Colon (tissue), 2 donors: ENCODE measurements at regions not wholly inside any gene's neighbourhood (a gene's known extent, or its start where the extent isn't known, plus 50 kb on each side); places are given as distances from the start of the nearest gene placed in this dataset.
"Not testable (repeated sequence)": the region's sequence is repeated elsewhere in the genome, so short reads cannot be mapped to it uniquely, and the experiment has no call there.

Experiments used
- FAIRE-seq: peaks from 2 replicates; lab custom pipeline; 2012; peaks lifted over from hg19 to GRCh38; lab: Jason Lieb, UNC
- donor health status: control.
- donor health status: control.

DNA sequence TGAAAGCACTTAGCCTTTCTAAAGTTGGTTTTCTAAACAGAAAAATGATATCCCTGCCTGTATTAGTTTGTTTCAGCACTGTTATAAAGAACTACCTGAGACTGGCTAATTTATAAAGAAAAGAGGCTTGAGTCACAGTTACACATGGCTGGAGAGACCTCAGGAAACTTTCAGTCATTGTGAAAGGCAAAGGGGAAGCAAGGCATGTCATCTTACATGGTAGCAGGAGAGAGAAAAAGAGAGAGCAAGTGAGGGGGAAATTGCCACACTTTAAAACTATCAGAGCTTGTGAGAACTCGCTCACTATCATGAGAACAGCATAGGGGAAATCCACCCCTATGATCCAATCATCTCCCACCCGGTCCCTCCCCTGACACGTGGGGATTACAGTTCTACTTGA, 64.9 kb downstream of the FAM170A start:
- no peak for FAIRE-seq

DNA sequence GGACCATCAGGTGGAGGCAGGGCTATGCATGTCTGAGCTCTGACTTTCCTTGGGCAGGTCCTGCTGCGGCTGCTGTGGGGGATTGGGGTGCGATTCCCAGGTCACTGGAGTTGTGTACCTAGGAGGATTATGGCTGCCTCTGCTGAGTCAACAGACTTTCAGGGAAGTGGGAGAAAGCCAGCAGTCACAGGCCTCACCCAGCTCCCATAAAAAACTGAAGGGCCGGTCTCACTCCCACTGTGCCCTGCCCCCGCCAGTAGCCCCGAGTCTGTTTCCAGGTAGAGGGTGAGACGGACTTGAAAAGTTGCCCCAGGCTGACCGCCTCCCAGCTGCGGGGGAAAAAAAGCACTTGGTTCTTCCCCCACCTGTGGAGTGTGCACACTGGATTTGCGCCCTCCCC, 76.7 kb downstream of the FAM170A start:
- no peak for FAIRE-seq

DNA sequence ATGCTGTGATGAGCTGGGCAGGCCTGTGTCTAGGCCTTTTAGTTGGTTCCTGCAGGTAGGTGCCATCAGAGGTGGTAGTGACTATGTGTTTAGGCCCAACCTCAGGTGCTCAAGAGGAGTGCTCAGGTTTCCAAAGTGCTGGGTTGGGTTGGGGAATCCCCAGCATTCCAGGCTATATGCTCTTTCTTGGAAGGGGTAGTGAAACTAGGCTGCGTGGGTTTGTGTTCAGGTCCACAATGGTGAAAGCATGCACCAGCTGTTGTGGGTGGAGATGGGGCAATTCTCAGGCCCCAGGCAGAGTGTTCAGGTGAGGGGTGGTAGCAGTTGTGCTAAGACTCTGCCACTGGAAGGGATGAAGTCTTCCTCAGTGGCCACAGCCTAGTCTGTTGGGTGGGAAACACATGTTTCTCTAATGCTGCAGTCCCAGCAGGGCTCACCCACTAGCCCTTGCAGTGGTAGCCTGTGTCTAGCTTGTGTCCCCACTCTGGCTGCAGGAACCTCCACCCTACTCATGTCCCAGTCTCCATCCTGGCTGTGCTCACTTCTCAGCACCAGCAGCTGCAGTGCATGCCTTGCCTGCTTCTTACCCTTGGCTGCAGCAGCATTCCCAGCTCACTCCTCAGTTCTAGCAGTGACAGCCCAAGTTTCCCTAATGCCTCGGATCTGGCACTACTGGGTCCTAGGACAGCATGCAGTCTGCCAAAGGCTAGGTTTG, 78.9 kb downstream of the FAM170A start:
- no peak for FAIRE-seq

DNA sequence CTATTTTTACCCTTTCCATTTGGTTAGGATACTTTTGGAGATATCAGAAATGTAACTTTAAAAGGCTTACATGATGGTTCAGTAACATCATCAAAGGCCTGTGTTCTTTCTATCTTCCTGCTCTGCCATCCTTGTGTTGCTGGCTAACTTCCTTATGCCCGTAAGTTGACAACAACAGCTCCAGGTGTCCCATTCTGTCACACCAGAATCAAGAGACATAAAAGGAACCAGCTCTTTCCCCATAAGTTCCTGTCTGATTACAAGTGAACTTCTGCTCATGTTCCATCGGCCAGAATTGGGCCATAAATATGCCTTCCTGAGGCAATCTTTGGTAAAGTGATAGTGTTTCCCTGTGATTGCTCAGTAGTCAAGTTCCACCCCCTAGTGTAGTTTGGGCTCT, 92.4 kb downstream of the FAM170A start:
- FAIRE-seq = no peak

DNA sequence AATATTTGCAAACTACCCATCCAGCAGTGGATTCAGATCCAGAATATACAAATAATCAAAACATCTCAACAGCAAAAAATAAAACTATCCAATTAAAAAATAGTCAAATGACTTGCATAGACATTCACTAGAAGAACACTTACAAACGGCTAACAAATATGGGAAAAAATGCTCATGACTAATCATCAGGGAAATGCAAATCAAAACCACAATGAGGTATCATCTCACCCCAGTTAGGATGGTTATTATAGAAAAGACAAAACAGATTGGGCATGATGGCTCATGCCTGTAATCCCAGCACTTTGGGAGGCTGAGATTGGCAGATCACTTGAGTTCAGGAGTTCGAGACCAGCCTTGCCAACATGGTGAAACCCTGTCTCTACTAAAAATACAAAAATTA, 95.9 kb downstream of the FAM170A start:
- not testable (repeated sequence) for FAIRE-seq

DNA sequence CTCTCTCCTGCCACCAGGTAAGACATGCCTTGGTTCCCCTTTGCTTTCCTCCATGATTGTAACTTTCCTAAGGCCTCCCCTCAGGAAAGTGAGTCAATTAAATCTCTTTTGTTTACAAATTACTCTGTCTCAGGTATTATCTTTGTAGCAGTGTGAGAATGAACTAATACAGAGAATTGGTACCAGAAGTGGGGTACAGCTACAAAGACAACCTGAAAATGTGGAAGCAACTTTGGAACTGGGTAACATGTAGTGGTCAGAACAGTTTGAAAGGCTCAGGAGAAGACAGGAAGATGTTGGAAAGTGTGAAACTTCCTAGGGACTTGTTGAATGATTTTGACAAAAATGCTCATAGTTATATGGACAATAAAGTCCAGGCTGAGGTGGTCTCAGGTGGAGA, 97.2 kb downstream of the FAM170A start:
- no peak for FAIRE-seq

DNA sequence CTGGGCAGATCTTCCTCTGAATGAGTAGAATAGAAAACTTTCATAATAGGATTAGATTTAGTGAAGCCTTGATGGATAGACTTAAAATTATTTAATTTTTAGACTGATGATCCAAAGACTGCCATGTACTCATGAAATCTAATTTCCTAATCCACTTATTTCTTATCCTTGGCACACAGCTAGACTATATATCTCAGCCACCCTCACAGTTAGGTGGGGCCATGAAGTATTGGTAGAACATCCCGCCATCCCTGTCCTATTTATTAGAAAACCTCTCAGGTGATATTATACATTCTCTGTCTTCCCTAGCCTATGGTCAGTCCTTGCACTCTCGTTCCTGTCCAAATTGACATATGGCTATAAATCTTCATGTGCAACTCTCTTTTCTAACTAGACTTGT, 110.9 kb downstream of the FAM170A start:
- FAIRE-seq = no peak

DNA sequence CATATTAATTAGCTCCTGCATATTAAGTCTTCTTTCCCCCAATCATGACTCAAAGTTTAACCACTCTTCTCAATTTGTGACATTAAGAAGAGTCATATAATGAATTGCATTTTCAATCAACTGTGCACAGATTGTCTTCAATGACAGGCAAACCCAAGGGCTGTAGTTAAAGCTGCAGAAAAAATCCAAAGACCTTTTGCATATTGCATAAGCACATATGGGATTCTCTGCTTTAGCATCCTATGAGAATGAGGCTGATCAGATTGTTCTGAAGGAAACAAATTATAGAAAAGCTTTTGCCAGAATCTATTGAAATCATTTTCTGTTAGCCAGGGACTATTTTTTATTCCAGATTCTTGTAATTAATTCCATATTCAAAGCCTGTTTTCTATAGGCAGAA, 112.3 kb downstream of the FAM170A start:
- no peak for FAIRE-seq

DNA sequence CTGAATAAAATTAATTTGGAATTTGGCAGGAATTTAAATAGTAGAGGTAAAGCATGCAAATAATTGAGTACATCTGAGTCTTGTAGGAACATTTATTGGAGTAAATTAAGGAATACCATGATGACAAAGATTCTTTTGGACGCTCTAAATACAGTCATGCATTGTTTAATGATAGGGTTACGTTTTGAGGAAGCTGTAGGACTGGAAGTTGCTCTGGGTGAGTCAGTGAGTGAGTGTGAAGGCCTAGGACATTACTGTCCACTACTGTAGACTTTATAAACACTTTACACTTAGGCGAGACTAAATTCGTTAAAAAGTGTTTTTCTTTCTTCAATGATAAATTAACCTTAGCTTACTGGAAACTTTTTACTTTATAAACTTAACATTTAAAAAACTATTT, 113.0 kb downstream of the FAM170A start:
- FAIRE-seq = no peak

DNA sequence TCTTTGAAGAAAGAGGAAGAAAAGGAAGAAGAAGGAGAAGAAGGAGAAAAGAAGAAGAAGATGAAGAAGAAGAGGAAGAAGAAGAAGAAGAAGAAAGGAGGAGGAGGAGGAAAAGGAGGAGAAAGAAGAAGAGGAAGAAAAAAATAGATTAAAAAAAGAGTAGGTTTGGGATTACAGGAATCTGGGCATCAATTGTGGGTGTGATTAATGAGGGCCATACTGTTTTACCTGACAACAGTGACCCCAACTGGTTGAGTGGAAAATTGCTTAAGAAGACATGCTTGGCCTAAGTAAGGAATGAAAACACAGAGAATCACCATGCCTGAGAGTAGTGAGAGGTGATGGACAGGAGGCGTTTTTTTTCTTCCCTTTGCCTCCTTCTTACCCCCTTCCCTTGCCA, 114.6 kb downstream of the FAM170A start:
- FAIRE-seq = no peak

DNA sequence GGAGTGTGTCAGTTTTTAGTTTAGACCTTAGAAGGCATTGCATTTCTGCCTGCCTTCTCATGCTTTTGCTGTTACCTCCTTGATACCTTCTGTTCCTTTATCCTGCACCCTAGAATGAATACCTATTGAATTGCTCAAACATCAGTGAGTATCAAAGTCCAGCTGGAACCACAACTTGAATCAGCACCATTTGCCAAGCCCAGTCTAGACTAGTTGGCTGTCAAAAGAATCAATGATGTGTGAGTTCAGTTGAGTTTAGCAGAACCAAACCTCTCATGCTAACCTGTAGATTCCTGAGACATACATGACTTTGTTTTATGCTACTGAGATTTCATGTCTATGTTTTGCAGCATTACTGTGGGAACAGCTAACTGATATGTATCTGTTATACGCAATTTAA, 116.6 kb downstream of the FAM170A start:
- no peak for FAIRE-seq

DNA sequence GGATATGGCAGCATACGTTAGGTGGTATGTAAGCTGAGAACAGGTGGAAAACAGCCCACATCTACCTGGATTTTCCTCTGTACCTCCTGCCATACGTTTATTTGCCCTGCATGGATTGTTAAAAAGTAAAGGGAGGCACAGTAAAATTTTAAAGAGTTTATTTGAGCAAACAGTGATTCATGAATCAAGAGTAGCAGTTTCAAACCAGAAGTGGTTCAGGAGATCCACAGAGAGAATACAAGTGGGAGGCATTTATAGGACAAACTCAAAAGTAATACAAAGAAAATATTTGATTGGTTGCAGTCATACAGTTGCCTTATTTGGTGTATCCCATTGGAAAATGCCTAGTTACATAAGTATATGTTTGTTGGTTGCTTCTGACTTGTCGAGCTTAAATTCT, 117.6 kb downstream of the FAM170A start:
- no peak for FAIRE-seq

DNA sequence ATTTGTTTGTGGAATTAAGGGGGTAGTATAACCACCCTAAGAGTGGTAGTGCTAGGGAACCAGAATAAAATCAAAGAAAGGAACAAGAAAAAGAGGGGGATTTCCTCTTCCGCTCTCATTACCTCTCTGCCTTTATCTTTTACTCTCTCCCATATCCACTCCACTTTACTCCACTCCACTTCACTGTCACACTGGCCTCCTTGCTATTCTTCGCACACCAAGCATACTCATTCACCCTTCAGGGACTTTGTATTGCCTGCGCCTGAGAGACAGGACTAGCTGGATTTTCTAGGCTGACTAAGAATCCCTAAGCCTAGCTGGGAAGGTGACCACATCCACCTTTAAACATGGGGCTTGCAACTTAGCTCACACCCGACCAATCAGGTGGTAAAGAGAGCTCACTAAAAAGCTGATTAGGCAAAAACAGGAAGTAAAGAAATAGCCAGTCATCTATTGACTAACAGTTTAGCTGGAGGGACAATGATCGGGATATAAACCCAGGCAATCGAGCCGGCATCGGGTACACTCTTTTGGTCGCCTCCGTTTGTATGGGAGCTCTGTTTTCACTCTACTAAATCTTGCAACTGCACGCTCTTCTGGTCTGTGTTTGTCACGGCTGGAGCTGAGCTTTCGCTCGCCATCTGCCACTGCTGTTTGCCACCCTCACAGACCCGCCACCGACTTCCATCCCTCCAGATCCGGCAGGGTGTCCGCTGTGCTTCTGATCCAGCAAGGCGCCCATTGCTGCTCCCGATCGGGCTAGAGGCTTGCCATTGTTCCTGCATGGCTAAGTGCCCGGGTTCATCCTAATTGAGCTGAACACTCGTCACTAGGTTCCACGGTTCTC, 121.8 kb downstream of the FAM170A start:
- FAIRE-seq = no peak

DNA sequence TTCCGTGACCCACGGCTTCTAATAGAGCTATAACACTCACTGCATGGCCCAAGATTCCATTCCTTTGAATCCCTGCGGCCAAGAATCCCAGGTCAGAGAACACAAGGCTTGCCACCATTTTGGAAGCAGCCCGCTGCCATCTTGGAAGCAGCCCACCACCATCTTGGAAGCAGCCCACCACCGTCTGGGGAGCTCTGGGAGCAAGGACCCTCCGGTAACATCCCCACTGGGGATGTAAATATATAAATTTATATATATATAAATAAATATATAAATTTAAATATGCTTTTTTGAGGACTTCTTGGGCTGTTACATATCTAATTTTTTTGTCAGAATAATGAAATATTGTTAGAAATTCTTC, 122.4 kb downstream of the FAM170A start:
- FAIRE-seq = no peak

DNA sequence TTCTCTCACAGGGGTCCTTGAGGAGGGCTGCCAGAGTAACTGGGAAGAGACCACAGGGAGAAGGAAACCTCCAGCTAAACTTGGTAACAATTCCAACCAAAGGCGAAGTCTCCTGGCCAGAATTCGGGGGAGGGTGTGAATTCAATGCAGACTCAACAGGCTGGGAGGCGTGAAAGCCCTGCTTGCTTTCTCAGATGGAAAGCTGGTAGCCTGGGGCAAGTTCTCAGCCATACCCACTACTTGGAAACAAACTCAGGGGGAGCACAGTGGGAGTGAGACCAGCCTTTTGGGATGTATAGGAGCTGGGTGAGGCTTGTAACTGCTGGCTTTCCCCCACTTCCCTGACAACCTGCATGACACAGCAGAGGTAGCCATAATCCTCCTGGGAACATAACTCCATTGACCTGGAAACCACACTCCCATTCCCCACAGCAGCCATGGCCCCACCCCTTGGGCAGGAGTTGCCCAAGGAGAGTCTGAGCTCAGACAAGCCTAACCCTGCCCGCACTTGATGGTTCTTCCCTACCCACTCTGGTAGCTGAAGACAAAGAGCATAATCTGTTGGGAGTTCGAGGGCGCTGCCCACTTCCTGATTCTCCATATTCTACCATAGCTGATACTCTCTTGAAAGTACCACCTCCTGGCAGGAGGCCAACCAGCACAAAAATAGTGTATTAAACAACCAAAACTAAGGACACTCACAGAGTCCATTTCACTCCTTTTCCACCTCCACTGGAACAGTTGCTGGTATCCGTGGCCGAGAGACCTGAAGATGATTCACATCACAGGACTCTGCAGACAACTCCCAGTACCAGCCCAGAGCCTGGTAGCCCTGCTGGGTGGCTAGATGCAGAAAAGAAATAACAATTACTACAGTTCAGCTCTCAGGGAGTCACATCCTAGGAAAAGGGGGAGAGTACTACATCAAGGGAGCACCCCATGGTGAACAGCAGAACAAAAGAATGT, 123.8 kb downstream of the FAM170A start:
- no peak for FAIRE-seq

DNA sequence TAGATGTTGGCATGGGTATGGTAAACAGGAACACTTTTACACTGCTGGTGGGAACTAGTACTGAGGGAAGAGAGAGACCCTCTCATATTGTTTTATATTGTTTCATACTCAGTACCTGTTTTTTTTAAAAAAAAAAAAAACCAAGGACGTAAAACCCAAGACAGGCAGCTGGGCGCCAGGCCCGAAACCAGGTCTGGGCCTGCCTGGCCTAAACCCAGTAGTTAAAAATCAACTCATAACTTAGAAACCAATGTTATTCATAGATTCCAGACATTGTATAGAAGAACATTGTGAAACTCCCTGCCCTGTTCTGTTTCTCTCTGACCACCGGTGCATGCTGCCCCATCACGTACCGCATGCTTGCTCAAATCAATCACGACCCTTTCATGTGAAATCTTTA, 125.5 kb downstream of the FAM170A start:
- FAIRE-seq = not testable (repeated sequence)

DNA sequence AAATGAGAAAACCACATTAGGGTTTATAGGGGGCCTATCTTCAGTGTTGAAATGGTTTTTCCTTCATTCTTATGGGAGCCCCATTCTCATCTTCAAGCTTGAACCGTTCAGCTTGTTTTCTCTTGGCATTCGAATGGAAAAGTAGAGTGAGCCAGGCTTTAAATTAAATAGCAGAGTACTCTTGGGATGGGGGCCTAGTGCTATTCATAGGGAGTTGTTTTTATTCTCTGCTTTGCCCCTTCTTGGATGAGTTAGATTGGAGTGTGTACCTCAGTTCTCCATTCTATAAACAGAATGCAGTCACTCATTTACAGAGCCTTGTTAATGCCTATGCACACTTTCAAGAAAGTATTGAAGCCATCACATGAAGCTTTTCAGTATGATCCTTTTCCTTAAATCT, 127.9 kb downstream of the FAM170A start:
- no peak for FAIRE-seq

DNA sequence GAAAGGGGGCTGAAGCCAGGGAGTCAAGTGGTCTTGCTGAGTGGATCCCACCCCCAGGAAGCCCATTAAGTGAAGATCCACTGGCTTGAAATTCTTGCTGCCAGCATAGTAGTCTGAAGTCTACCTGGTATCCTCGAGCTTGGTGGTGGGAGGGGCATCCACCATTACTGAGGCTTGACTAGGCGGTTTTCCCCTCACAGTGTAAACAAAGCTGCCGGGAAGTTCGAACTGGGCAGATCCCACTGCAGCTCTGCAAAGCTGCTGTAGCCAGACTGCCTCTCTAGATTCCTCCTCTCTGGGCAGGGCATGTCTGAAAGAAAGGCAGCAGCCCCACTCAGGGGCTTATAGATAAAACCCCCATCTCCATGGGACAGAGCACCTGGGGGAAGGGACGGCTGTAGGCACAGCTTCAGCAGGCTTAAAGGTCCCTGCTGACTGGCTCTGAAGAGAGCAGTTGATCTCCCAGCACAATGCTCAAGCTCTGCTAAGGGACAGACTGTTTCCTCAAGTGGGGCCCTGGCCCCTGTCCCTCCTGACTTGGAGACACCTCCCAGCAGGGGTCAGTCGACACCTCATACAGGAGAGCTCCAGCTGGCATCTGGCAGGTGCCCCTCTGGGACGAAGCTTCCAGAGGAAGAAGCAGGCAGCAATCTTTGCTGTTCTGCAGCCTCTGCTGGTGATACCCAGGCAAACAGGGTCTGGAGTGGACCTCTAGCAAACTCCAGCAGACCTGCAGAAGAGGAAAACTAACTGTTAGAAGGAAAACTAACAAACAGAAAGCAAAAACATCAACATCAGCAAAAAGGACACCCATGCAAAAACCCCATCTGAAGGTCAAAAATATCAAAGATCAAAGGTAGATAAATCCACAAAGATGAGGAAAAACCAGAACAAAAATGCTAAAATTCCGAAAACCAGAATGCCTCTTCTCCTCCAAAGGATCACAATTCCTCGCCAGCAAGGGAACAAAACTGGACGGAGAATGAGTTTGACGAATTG, 140.6 kb downstream of the FAM170A start:
- not testable (repeated sequence) for FAIRE-seq

DNA sequence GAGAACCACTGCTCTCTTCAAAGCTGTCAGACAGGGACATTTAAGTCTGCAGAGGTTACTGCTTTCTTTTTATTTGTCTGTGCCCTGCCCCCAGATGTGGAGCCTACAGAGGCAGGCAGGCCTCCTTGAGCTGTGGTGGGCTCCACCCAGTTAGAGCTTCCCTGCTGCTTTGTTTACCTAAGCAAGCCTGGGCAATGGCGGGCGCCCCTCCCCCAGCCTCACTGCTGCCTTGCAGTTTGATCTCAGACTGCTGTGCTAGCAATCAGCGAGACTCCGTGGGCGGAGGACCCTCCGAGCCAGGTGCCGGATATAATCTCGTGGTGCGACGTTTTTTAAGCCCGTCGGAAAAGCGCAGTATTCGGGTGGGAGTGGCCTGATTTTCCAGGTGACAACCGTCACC, 150.8 kb downstream of the FAM170A start:
- FAIRE-seq = not testable (repeated sequence)

DNA sequence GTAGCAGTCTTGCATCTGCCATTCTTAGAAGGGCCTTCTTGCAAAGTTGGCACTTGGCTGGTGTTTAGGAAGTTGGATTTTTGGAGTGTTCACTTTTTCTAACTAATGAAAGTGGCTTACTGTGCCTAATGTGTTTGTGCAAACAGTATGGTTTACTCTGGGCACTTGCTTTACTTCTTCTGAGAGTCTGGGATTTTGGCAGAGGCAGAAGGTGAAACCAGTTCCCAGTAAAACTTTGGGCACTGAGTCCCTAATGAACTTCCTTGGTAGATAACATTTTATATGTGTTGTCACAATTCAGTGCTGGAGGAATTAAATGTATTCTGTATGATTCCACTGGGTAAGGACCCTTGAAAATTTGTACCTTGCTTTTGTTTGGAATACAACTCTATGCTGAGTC, 155.7 kb downstream of the FAM170A start:
- no peak for FAIRE-seq

DNA sequence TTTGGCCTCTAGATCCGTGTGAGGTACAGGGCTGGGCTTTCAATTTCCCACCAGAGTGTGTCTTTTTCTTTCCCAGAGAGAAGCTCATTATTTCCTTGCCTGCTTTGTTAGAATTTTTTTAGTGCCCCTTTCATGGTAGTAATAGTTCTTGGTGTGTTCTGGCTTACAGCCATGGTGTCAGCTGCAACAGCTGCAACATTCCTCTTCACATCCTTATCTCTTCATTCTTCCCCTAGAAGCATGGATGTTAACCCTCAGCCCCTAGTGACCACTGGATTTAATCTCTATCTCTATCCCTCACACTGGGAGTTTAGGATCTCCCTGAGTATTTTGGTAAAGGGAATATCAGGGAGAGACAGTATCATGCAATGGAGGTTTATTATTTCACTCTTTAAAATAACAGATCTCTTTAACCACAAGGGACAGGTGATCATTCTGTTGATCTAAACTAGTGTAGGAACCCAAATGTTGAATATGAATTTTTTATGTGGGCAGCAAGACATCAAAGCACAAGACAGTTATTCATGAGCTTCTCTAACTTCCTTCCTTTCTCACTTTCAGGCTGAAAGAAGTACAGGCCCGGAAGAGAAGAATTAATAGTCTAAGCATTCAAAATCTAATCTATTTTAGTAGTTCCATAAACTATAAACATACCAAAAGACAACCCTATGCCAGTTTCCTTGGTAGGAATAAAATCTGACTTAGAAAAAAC, 160.2 kb downstream of the FAM170A start:
- FAIRE-seq = no peak
